GM21526 (cell line): ENCODE measurements at regions not wholly inside any gene's neighbourhood (a gene's known extent, or its start where the extent isn't known, plus 50 kb on each side); places are given as distances from the start of the nearest gene placed in this dataset.

Experiments used
- ATAC-seq: cut with Tn5 transposase; IDR thresholded peaks from one replicate; pipeline ENCODE4 v1.9.1; 2021; ENCODE audit warnings: moderate library complexity; ENCODE audit not compliant: unreplicated experiment, low FRiP score

- no peak for ATAC-seq
Measured at GRCh38 chr22:49432211-49432896, 395.3 kb downstream of the BRD1 start.

GRCh38 chr22:49431551-49431950, 396.1 kb downstream of the BRD1 start:
- ATAC-seq, result no peak

- ATAC-seq, result no peak
Measured at GRCh38 chr22:49429066-49429465, 398.6 kb downstream of the BRD1 start.

GRCh38 chr22:49427941-49428340, 399.7 kb downstream of the BRD1 start:
- ATAC-seq, result no peak

- no peak for ATAC-seq
Measured at GRCh38 chr22:49427341-49427740, 400.3 kb downstream of the BRD1 start.

GRCh38 chr22:49426618-49427266, 400.9 kb downstream of the BRD1 start:
- ATAC-seq, result no peak

- no peak for ATAC-seq
Measured at GRCh38 chr22:49426098-49426497, 401.6 kb downstream of the BRD1 start.

DNA sequence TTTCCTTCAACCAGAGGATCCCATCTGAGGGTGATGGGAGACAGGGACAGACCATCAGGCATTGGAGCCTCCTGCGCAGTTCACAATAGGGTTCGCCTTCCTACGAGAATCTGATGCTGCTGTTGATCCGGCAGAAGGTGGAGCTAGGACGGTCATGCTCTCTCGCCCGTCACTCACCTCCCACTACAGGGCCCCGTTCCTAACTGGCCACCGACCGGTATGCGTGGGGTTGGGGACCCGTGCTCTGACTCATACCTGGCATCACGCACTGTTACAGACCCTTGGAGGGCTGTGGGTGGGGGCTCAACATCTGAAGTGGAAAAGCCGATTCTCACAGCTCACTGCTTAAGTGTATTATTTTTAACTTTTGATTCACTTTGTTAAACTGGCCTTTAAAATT, 402.3 kb downstream of the BRD1 start:
- no peak for ATAC-seq

DNA sequence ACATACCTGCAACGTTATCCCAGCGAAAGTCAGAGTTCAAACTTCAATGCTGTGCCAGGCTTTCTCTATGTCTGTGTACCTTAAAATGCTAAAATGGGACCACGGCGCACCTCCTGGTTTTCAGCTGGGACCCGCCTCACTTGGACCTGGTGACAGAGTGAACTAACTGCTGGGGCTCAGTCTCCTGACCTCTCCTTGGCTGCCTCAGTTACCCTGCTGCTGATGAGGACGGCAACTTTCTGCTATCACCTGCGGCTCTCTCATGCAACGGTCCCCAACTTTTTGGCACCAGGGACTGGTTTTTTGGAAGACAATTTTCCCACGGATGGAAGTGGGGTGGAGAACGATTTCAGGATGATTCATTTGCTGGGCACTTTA, 402.8 kb downstream of the BRD1 start:
- ATAC-seq, result no peak

DNA sequence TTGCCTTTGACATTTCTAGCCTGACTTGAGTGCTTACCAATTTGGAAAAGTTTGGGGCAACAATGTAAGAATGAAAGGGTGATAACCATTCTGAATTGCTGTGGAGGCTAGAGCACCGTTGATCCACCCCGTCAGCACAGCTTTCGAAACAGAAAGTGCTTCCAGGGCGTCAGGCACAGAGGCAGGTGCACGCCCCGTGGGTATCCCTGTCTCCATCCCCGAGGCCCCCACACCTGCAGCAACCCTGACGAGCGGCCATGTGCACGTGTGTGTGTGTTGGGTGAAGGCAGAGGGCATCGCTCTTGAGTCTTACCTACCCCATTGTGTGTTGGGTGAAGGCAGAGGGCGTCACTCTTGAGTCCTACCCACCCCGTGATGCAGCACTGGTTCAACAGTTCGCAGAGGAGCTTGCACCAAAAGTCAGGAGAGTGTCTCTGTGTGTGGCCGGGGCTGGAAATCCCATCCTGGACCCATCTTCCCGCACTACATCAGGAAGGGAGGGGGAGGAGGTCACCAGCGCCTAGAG, 404.5 kb downstream of the BRD1 start:
- no peak for ATAC-seq

DNA sequence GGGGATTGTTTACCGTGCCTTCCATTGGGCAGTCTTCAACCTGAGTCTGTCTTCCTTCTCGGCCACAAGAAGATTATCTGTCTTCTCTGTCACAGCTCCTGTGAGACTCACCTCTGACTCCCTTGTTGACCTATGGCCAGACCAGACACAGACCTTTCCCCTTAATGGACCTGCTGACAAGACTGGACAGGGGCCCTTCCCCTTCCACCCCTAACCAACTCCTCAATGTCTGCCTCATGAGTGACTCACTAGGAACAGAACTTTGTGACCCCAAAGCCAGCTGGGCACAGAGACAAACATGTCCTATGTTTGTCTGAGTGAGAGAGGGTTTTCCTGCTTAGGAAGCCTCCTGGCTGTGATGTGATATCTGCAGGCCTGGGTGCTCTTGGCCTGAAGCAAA, 405.0 kb downstream of the BRD1 start:
- no peak for ATAC-seq

DNA sequence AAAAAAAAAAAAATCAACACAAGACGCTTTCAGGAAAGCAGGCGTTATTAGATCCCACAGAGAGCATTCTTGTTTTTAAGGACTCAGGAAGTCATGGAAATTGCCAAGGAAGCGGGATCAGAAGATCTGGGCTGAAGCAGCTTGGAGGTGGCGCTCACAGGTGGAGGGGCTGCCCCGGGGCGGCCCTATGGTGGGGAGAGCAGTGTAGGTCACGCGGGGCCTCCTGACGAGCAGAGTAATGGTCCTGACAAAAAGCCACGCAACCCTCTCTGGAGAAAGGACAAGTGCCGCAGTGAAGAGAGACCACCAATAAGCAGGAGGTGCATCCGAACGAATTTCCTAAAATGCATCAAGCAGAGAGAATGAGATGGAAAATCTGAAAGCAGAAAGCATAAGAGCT, 407.0 kb downstream of the BRD1 start:
- no peak for ATAC-seq

GRCh38 chr22:49419661-49420060, 408.0 kb downstream of the BRD1 start:
- ATAC-seq, result no peak

DNA sequence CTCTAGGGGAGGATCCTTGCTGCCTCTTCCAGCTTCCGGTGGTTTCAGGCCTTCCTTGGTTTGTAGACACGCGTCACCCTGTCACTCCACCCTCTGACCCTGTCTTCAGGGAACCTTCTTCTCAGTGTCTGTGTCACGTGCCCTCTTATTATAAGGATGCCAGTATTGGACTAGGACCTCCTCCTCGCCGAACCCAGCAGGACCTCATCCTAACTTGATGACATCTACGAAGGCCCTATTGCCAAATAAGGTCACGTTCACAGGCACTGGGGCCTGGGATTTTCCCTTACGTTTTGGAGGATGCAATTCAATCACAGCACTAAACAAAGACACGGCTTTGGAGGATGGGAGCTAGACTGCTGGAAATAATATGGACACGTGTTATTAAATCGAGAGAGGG, 408.7 kb downstream of the BRD1 start:
- no peak for ATAC-seq

GRCh38 chr22:49418341-49418894, 409.3 kb downstream of the BRD1 start:
- no peak for ATAC-seq

DNA sequence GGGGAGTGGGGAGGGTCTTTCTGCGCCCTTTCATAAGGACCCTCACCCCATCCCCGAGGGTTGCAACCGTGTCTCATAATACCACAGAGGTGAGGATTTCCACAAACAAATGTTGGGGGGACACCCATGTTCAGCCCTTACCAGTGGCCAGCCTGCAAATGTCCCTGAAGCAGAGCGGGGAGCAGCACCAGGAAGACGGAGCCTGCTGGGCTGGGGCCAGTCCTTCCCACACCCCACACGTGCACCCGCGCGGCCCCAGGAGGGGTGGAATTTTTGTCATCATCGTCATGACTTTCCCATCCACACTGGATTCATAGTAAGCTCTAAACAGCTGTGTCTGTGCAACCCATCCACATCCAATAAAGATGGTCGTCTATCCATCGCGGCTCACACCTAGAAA, 409.8 kb downstream of the BRD1 start:
- no peak for ATAC-seq

GRCh38 chr22:49417326-49417725, 410.3 kb downstream of the BRD1 start:
- ATAC-seq, result no peak

DNA sequence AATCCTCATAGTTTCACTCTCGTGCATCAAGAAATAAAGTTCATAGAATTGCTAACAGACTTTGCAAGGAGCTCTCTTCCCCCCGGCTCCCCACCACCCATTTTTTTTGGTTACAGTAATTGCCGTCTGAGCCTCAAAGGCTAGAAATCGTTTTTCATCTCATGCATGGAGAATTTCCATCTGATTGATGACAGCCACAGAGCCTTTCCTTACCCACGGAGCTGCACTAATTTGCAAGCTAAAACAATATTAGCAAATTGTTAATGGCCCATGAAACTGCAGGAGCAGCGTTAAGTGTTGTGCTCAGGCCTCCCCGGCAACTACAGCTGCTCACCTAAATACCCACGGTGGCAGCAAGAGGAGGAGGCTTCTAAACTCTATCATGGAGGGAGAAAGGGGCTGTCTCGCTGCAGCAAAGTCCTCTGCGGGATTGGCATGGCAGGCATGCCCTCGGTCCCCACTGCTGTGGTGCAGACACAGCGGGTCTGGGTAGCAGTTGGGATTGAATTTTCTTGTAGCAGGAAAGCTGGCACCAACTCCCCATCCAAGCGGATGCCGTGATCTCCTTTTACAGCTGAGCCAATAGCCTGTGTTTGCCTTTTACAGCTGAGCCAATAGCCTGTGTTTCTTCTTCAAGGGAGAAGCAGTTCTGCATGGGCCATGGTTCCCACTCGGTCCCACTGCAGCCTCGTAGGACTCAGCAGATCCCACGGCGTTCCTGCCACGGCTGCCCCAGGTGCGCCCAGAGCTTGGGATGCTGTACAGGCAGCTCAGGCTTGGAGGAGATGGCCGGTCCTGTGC, 412.3 kb downstream of the BRD1 start:
- no peak for ATAC-seq

- ATAC-seq, result no peak
Measured at GRCh38 chr22:49413551-49413950, 414.1 kb downstream of the BRD1 start.

GRCh38 chr22:49413146-49413545, 414.5 kb downstream of the BRD1 start:
- ATAC-seq, result no peak

- no peak for ATAC-seq
Measured at GRCh38 chr22:49412236-49412635, 415.4 kb downstream of the BRD1 start.
